ENCODE measurements at regions not wholly inside any gene's neighbourhood (a gene's known extent, or its start where the extent isn't known, plus 50 kb on each side); places are given as distances from the start of the nearest gene placed in this dataset.

- H3K36me3 ChIP-seq (replicated peaks in 1 of 2; ENCODE audit: control extremely low read depth in 1 of 2, control insufficient read depth in 1 of 2, extremely low read depth in 1 of 2, insufficient read depth in 2 of 2, low read length in 1 of 2): no peaks in the 10 kb centered on the region
- H3K79me2 ChIP-seq (ENCODE audit: control insufficient read depth, insufficient read depth, low read length): no peaks in the 10 kb centered on the region
- intact Hi-C loops (cut with micrococcal nuclease): no loop called here
- no peak overlapping the region for H3K4me3 ChIP-seq (ENCODE audit: control extremely low read depth in 1 of 5, extremely low read depth in 1 of 5, insufficient read depth in 1 of 5, low read depth in 2 of 5, low read length in 4 of 5)
- H3K4me2 ChIP-seq (replicated peaks; ENCODE audit: low read depth, low read length, poor library complexity, severe bottlenecking): no peak overlapping the region
- H4K20me1 ChIP-seq (ENCODE audit: control insufficient read depth, insufficient read depth, low read length, poor library complexity, severe bottlenecking): no peaks in the 10 kb centered on the region
- H3K27me3 ChIP-seq (replicated peaks in 1 of 4; ENCODE audit: control extremely low read depth in 1 of 4, control insufficient read depth in 3 of 4, insufficient read depth in 4 of 4, low read length in 3 of 4): no peaks in the 10 kb centered on the region
- POLR2A ChIA-PET: no interaction called here
- H2AFZ ChIP-seq (ENCODE audit: insufficient read depth, low read depth, low read length, poor library complexity, severe bottlenecking): no peak overlapping the region
- Mint-ChIP-seq H3K27me3 (no peaks in the 10 kb centered on the region), H3K4me3 (no peak overlapping the region), H3K4me1 (no peaks in the 10 kb centered on the region), H3K9me3 (ENCODE audit: insufficient read depth) (no peaks in the 10 kb centered on the region), H3K27ac (no peak overlapping the region)
- no peaks in the 10 kb centered on the region for H3K4me1 ChIP-seq (ENCODE audit: control insufficient read depth in 2 of 2, insufficient read depth in 2 of 2, low read length in 2 of 2)
- no peak overlapping the region for H3K27ac ChIP-seq (ENCODE audit: low read length in 2 of 2)
- TF ChIP-seq, protein P1, sequence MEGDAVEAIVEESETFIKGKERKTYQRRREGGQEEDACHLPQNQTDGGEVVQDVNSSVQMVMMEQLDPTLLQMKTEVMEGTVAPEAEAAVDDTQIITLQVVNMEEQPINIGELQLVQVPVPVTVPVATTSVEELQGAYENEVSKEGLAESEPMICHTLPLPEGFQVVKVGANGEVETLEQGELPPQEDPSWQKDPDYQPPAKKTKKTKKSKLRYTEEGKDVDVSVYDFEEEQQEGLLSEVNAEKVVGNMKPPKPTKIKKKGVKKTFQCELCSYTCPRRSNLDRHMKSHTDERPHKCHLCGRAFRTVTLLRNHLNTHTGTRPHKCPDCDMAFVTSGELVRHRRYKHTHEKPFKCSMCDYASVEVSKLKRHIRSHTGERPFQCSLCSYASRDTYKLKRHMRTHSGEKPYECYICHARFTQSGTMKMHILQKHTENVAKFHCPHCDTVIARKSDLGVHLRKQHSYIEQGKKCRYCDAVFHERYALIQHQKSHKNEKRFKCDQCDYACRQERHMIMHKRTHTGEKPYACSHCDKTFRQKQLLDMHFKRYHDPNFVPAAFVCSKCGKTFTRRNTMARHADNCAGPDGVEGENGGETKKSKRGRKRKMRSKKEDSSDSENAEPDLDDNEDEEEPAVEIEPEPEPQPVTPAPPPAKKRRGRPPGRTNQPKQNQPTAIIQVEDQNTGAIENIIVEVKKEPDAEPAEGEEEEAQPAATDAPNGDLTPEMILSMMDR (IDR thresholded peaks at IDR 0.05): no peak
- no peak for TF ChIP-seq EZH2 (IDR thresholded peaks at IDR 0.05; ENCODE audit: borderline replicate concordance, insufficient read depth, low read depth, low read length, poor library complexity, severe bottlenecking)
- DNase-seq (no peak), ATAC-seq (ENCODE audit: low read depth) (no peak)
- CTCF ChIA-PET: no interaction called here
- no peaks in the 10 kb centered on the region for H3K9me3 ChIP-seq (ENCODE audit: control extremely low read depth in 1 of 3, control insufficient read depth in 2 of 3, insufficient read depth in 1 of 3, low read length in 2 of 3)
- H3K9ac ChIP-seq (ENCODE audit: low read length): no peak overlapping the region
Observed at GRCh38 chr6:145453376-145453775, 281.9 kb downstream of the EPM2A start.

GRCh38 chr6:145454006-145454405 lies 281.3 kb downstream of the EPM2A start:
- no peaks in the 10 kb centered on the region for H3K9me3 Mint-ChIP-seq (ENCODE audit: insufficient read depth)
- intact Hi-C loops (cut with micrococcal nuclease): no loop called here
- CTCF ChIA-PET: no interaction called here

More at GRCh38 chr6:145454006-145454405, 281.3 kb downstream of the EPM2A start:
- H2AFZ ChIP-seq (ENCODE audit: insufficient read depth, low read depth, low read length, poor library complexity, severe bottlenecking): no peak overlapping the region
- no peaks in the 10 kb centered on the region for H3K9me3 ChIP-seq (ENCODE audit: control extremely low read depth in 1 of 3, control insufficient read depth in 2 of 3, insufficient read depth in 1 of 3, low read length in 2 of 3)
- no peak for DNase-seq
- Mint-ChIP-seq H3K27me3 (no peaks in the 10 kb centered on the region), H3K4me3 (no peak overlapping the region), H3K4me1 (no peaks in the 10 kb centered on the region), H3K27ac (no peak overlapping the region)
- no peaks in the 10 kb centered on the region for H3K27me3 ChIP-seq (replicated peaks in 1 of 4; ENCODE audit: control extremely low read depth in 1 of 4, control insufficient read depth in 3 of 4, insufficient read depth in 4 of 4, low read length in 3 of 4)
- no peaks in the 10 kb centered on the region for H3K36me3 ChIP-seq (replicated peaks in 1 of 2; ENCODE audit: control extremely low read depth in 1 of 2, control insufficient read depth in 1 of 2, extremely low read depth in 1 of 2, insufficient read depth in 2 of 2, low read length in 1 of 2)
- POLR2A ChIA-PET: no interaction called here
- no CpG with 5 or more reads among the region's 2 CpGs for WGBS (ENCODE audit: insufficient coverage)
- H3K4me2 ChIP-seq (replicated peaks; ENCODE audit: low read depth, low read length, poor library complexity, severe bottlenecking): no peak overlapping the region
- no peak overlapping the region for H3K4me3 ChIP-seq (ENCODE audit: control extremely low read depth in 1 of 5, extremely low read depth in 1 of 5, insufficient read depth in 1 of 5, low read depth in 2 of 5, low read length in 4 of 5)
- no peak overlapping the region for H3K9ac ChIP-seq (ENCODE audit: low read length)
- no peaks in the 10 kb centered on the region for H3K4me1 ChIP-seq (ENCODE audit: control insufficient read depth in 2 of 2, insufficient read depth in 2 of 2, low read length in 2 of 2)
- no peaks in the 10 kb centered on the region for H4K20me1 ChIP-seq (ENCODE audit: control insufficient read depth, insufficient read depth, low read length, poor library complexity, severe bottlenecking)
- no peak for ATAC-seq (ENCODE audit: low read depth)
- no peak overlapping the region for H3K27ac ChIP-seq (ENCODE audit: low read length in 2 of 2)
- no peaks in the 10 kb centered on the region for H3K79me2 ChIP-seq (ENCODE audit: control insufficient read depth, insufficient read depth, low read length)
- TF ChIP-seq EZH2 (IDR thresholded peaks at IDR 0.05; ENCODE audit: borderline replicate concordance, insufficient read depth, low read depth, low read length, poor library complexity, severe bottlenecking): no peak
- TF ChIP-seq, protein P1 (IDR thresholded peaks at IDR 0.05): no peak
